Progenitor cell of endocrine pancreas (in vitro differentiated cells): ENCODE measurements at regions not wholly inside any gene's neighbourhood (a gene's known extent, or its start where the extent isn't known, plus 50 kb on each side); places are given as distances from the start of the nearest gene placed in this dataset.
"Not testable (repeated sequence)": the region's sequence is repeated elsewhere in the genome, so short reads cannot be mapped to it uniquely, and the experiment has no call there.

Experiments
- DNase-seq: peaks from one replicate; pipeline ENCODE4 v3.0.0; 2021; ENCODE audit warnings: low spot score; ENCODE audit not compliant: unreplicated experiment
- H3K27ac Mint-ChIP-seq: 2 replicates; pipeline ENCODE4 v1.8.0; 2021; ENCODE audit warnings: mild to moderate bottlenecking, moderate library complexity, mixed read lengths
- H3K27me3 Mint-ChIP-seq: 2 replicates; pipeline ENCODE4 v1.8.0; 2021; ENCODE audit warnings: mixed read lengths
- H3K36me3 Mint-ChIP-seq: 2 replicates; pipeline ENCODE4 v1.8.0; 2022; ENCODE audit warnings: mixed read lengths; ENCODE audit not compliant: insufficient read depth
- H3K4me1 Mint-ChIP-seq: 2 replicates; pipeline ENCODE4 v1.8.0; 2021; ENCODE audit warnings: low read depth, mixed read lengths
- H3K4me3 Mint-ChIP-seq: 2 replicates; pipeline ENCODE4 v1.8.0; 2021; ENCODE audit warnings: low read depth, mild to moderate bottlenecking, moderate library complexity, mixed read lengths
- H3K9me3 Mint-ChIP-seq: 2 replicates; pipeline ENCODE4 v1.8.0; 2021; ENCODE audit warnings: low read depth, mixed read lengths
- TF ChIP-seq, protein P1 (sequence below): fragments of 200-600 bp; sonication (generic); IDR thresholded peaks from one replicate; pipeline ENCODE4 v1.5.0; 2021; ENCODE audit warnings: antibody characterized with exemption, mild to moderate bottlenecking; ENCODE audit not compliant: unreplicated experiment

- H3K4me3 Mint-ChIP-seq = no peak overlapping the region
- no peaks in the 10 kb centered on the region for H3K27me3 Mint-ChIP-seq
- peaks cover 1% of the 10 kb centered on the region for H3K4me1 Mint-ChIP-seq
- H3K36me3 Mint-ChIP-seq = peaks cover 1% of the 10 kb centered on the region
- TF ChIP-seq, protein P1, sequence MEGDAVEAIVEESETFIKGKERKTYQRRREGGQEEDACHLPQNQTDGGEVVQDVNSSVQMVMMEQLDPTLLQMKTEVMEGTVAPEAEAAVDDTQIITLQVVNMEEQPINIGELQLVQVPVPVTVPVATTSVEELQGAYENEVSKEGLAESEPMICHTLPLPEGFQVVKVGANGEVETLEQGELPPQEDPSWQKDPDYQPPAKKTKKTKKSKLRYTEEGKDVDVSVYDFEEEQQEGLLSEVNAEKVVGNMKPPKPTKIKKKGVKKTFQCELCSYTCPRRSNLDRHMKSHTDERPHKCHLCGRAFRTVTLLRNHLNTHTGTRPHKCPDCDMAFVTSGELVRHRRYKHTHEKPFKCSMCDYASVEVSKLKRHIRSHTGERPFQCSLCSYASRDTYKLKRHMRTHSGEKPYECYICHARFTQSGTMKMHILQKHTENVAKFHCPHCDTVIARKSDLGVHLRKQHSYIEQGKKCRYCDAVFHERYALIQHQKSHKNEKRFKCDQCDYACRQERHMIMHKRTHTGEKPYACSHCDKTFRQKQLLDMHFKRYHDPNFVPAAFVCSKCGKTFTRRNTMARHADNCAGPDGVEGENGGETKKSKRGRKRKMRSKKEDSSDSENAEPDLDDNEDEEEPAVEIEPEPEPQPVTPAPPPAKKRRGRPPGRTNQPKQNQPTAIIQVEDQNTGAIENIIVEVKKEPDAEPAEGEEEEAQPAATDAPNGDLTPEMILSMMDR = peak; percentile 78
- peaks cover 17% of the 10 kb centered on the region for H3K9me3 Mint-ChIP-seq
- peak; percentile 51 for DNase-seq
- no peak overlapping the region for H3K27ac Mint-ChIP-seq
These were observed 78.0 kb upstream of the SLC25A36 start for GRCh38 chr3:140863580-140864009.

GRCh38 chr3:140870351-140870750 is 71.3 kb upstream of the SLC25A36 start:
- DNase-seq = no peak
- H3K4me1 Mint-ChIP-seq = no peaks in the 10 kb centered on the region
- H3K36me3 Mint-ChIP-seq = peaks cover 1% of the 10 kb centered on the region
- no peaks in the 10 kb centered on the region for H3K27me3 Mint-ChIP-seq
- H3K9me3 Mint-ChIP-seq = peaks cover 9% of the 10 kb centered on the region
- TF ChIP-seq, protein P1 = no peak
- H3K27ac Mint-ChIP-seq = no peak overlapping the region
- no peak overlapping the region for H3K4me3 Mint-ChIP-seq

DNA sequence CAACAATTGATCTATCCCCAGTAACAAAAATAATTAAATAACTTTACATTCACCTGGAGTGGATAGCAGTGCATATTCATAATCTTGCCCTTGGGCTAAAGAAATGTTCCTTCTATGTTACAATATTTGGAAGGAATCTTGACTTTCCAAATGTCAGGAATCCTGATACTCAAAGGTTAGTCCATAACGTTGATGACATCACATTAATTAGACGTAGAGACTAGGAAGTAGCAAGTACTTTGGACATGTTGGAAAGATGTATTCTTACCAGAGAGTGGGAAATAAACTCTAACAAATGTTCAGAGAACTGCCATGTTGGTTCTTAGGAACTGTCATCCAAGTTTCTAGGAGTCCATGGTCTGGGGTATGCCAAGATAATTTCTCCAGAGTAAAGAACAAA is 70.6 kb upstream of the SLC25A36 start:
- Mint-ChIP-seq H3K9me3 (peaks cover 6% of the 10 kb centered on the region), H3K4me3 (no peak overlapping the region), H3K4me1 (no peaks in the 10 kb centered on the region), H3K27ac (no peak overlapping the region), H3K27me3 (no peaks in the 10 kb centered on the region), H3K36me3 (peaks cover 1% of the 10 kb centered on the region)
- no peak for DNase-seq
- TF ChIP-seq, protein P1 = no peak

- not testable (repeated sequence) for H3K4me1 Mint-ChIP-seq, H3K27me3 Mint-ChIP-seq, H3K27ac Mint-ChIP-seq, H3K36me3 Mint-ChIP-seq, DNase-seq, H3K9me3 Mint-ChIP-seq, H3K4me3 Mint-ChIP-seq
These were observed 69.5 kb upstream of the SLC25A36 start for GRCh38 chr3:140872165-140872564.

- Mint-ChIP-seq H3K36me3 (peaks cover 2% of the 10 kb centered on the region), H3K27me3 (no peaks in the 10 kb centered on the region), H3K4me3 (no peak overlapping the region), H3K9me3 (peaks cover 24% of the 10 kb centered on the region), H3K27ac (no peak overlapping the region), H3K4me1 (no peaks in the 10 kb centered on the region)
- no peak for DNase-seq
- TF ChIP-seq, protein P1 = no peak
These were observed 58.1 kb upstream of the SLC25A36 start for GRCh38 chr3:140883428-140884040.

GRCh38 chr3:140885697-140886096 is 55.9 kb upstream of the SLC25A36 start:
- H3K4me3 Mint-ChIP-seq, H3K27me3 Mint-ChIP-seq, DNase-seq, H3K4me1 Mint-ChIP-seq, H3K27ac Mint-ChIP-seq, H3K36me3 Mint-ChIP-seq: not testable (repeated sequence)
- H3K9me3 Mint-ChIP-seq = peaks cover 21% of the 10 kb centered on the region
